ENCODE measurements at regions not wholly inside any gene's neighbourhood (a gene's known extent, or its start where the extent isn't known, plus 50 kb on each side); places are given as distances from the start of the nearest gene placed in this dataset.

DNA sequence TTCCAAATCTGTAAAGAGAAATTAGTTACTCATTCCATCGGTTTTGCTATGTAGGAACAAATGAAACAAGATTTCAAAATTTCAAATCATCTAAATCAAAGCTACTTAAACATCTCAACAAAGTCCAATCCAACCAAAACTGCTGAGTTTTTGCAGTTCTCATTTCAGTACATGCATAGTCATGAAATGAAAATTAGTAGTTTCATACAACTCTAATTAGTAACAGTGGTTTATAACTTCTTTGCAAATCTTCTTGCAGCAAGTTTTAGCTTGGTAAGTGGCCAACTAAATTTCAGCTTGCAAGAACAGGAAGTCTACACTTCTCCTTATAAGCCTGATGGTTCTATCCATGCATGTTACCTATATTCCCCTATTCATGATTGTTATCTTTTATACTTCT, 75.6 kb downstream of the SPRY2 start:
- intact Hi-C loops (cut with DNase I; ENCODE audit: low total_unique reads), result no loop called here
- no peak for DNase-seq (ENCODE audit: low spot score in 2 of 2)
- Histone ChIP-seq H3K4me3 (no peak overlapping the region), H3K27me3 (no peaks in the 10 kb centered on the region), H3K36me3 (no peaks in the 10 kb centered on the region), H3K27ac (no peak overlapping the region), H3K4me1 (no peaks in the 10 kb centered on the region), H3K9me3 (no peaks in the 10 kb centered on the region)
- TF ChIP-seq POLR2AphosphoS5 (IDR thresholded peaks at IDR 0.05), result no peak
- no peak for TF ChIP-seq POLR2A (IDR thresholded peaks at IDR 0.05)
- TF ChIP-seq, protein P1, sequence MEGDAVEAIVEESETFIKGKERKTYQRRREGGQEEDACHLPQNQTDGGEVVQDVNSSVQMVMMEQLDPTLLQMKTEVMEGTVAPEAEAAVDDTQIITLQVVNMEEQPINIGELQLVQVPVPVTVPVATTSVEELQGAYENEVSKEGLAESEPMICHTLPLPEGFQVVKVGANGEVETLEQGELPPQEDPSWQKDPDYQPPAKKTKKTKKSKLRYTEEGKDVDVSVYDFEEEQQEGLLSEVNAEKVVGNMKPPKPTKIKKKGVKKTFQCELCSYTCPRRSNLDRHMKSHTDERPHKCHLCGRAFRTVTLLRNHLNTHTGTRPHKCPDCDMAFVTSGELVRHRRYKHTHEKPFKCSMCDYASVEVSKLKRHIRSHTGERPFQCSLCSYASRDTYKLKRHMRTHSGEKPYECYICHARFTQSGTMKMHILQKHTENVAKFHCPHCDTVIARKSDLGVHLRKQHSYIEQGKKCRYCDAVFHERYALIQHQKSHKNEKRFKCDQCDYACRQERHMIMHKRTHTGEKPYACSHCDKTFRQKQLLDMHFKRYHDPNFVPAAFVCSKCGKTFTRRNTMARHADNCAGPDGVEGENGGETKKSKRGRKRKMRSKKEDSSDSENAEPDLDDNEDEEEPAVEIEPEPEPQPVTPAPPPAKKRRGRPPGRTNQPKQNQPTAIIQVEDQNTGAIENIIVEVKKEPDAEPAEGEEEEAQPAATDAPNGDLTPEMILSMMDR (IDR thresholded peaks at IDR 0.05), result no peak

DNA sequence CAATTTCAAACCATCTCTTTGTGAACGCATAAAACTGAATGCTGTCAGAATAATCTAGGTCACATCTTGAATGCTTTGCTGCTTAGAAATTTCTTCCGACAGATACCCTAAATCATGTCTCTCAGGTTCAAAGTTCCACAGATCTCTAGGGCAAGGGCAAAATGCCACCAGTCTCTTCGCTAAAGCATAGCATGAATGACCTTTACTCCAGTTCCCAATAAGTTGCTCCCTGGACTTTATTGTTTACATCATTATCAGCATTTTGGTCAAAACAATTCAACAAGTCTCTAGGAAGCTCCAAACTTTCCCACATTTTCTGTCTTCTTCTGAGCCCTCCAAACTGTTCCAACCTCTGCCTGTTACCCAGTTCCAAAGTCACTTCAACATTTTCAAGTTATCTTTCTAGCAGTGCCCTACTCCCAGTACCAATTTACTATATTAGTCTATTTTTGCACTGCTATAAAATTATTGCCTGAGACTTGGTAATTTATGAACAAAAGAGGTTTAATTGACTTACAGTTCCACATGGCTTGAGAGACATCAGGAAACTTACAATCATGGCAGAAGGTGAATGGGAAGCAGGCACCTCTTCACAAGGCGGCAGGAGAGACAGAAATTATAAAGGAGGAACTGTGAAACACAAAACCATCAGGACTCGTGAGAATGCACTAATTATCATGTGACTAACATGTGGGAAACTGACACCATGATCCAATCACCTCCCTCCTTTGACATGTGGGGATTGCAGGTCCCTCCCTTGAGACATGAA, 77.0 kb downstream of the SPRY2 start:
- intact Hi-C loops (cut with DNase I; ENCODE audit: low total_unique reads), result no loop called here
- Histone ChIP-seq H3K9me3 (no peaks in the 10 kb centered on the region), H3K27me3 (no peaks in the 10 kb centered on the region), H3K36me3 (no peaks in the 10 kb centered on the region), H3K27ac (no peak overlapping the region), H3K4me1 (no peaks in the 10 kb centered on the region), H3K4me3 (no peak overlapping the region)
- no peak for DNase-seq (ENCODE audit: low spot score in 2 of 2)
- no peak for TF ChIP-seq POLR2AphosphoS5 (IDR thresholded peaks at IDR 0.05)
- TF ChIP-seq POLR2A (IDR thresholded peaks at IDR 0.05), result no peak
- TF ChIP-seq, protein P1 (IDR thresholded peaks at IDR 0.05), result no peak

DNA sequence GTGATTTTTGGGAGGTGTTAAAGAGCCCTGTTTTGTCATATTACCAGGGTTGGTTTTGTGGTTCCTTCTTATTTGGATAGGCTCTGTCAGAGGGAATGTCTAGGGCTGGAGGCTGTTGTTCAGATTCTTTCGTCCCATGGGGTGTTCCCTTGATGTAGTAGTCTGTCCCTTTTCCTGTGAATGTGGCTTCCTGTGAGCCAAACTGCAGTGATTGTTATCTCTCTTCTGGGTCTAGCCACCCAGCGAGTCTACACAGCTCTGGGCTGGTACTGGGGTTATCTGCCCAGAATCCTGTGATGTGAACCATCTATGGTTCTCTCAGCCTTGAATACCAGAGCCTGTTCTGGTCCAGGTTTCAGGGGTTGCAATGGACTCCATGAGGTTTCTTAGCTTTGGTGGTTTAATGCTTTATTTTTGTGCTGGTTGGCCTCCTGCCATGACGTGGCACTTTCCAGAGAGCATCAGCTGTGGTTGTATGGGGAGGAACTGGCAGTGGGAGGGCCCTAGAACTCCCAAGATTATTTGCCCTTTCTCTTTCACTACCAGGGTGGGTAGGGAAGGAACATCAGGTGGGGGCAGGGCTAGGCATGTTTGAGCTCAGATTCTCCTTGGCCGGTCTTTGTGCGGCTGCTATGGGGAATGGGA, 78.8 kb downstream of the SPRY2 start:
- Histone ChIP-seq H3K27me3 (no peaks in the 10 kb centered on the region), H3K4me3 (no peak overlapping the region), H3K36me3 (no peaks in the 10 kb centered on the region), H3K27ac (no peak overlapping the region), H3K9me3 (no peaks in the 10 kb centered on the region), H3K4me1 (no peaks in the 10 kb centered on the region)
- DNase-seq (ENCODE audit: low spot score in 2 of 2), result no peak
- TF ChIP-seq POLR2AphosphoS5 (IDR thresholded peaks at IDR 0.05) (no peak), POLR2A (IDR thresholded peaks at IDR 0.05) (no peak)
- TF ChIP-seq, protein P1 (IDR thresholded peaks at IDR 0.05), result no peak
- intact Hi-C loops (cut with DNase I; ENCODE audit: low total_unique reads), result no loop called here

DNA sequence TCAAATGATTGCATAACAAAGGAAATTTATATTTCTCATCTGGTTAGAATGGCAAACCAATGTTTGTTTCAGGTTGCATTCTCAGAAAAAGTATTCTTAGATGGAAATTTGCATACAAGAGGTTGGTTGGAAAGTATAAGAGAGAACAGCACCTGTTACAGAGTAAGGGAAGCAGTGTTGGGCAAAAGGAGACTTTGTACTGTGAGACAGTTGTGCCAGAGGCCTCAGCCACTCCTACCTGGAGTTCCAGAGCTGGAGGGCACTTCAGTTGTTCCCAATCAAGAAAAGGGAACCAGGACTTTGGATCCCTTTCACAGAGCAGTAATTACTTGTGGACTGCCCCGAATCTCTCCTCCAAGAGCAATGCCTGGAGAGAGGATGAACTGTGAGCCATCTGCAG, 81.8 kb downstream of the SPRY2 start:
- no peaks in the 10 kb centered on the region for H3K36me3 ChIP-seq
- H3K27ac ChIP-seq, result no peak overlapping the region
- DNase-seq (ENCODE audit: low spot score in 2 of 2), result no peak
- H3K4me3 ChIP-seq, result no peak overlapping the region
- no peaks in the 10 kb centered on the region for H3K27me3 ChIP-seq
- intact Hi-C loops (cut with DNase I; ENCODE audit: low total_unique reads), result no loop called here
- TF ChIP-seq POLR2AphosphoS5 (IDR thresholded peaks at IDR 0.05) (no peak), POLR2A (IDR thresholded peaks at IDR 0.05) (no peak)
- TF ChIP-seq, protein P1 (IDR thresholded peaks at IDR 0.05), result no peak
- H3K9me3 ChIP-seq, result no peaks in the 10 kb centered on the region
- no peaks in the 10 kb centered on the region for H3K4me1 ChIP-seq

DNA sequence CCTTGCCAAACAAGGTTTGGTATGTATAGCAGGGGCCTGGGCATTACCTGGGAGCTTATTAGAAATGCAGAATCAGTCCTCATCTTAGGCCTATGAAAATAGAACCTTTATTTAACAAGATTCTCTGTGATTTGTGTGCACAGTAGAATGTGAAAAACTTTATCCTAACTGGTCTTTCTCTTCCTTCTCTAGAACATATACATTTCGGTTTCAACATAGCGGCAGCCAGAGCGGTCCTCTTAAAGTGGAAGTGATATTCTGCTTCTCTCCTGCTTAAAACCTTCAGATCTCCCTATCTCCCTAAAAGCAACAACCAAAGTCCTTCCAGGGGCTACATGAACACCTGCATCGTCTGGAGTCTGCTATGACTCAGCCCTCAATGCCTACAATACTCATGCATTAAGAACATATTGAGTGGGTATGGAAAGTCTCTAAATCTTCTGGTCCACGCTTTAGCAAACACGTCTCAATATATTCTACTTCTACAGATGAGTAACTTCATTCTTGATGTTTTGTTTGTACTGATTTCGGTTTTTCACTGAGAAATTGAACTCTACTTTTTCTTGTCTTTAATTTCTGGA, 84.5 kb downstream of the SPRY2 start:
- H3K36me3 ChIP-seq, result no peaks in the 10 kb centered on the region
- intact Hi-C loops (cut with DNase I; ENCODE audit: low total_unique reads), result no loop called here
- H3K4me3 ChIP-seq, result no peak overlapping the region
- H3K27ac ChIP-seq, result no peak overlapping the region
- H3K27me3 ChIP-seq, result no peaks in the 10 kb centered on the region
- H3K9me3 ChIP-seq, result no peaks in the 10 kb centered on the region
- TF ChIP-seq POLR2A (IDR thresholded peaks at IDR 0.05) (no peak), POLR2AphosphoS5 (IDR thresholded peaks at IDR 0.05) (no peak)
- TF ChIP-seq, protein P1 (IDR thresholded peaks at IDR 0.05), result no peak
- DNase-seq (ENCODE audit: low spot score in 2 of 2), result no peak
- no peaks in the 10 kb centered on the region for H3K4me1 ChIP-seq

All from breast epithelium (tissue), 4 donors.